ENCODE measurements at regions not wholly inside any gene's neighbourhood (a gene's known extent, or its start where the extent isn't known, plus 50 kb on each side); places are given as distances from the start of the nearest gene placed in this dataset.

DNA sequence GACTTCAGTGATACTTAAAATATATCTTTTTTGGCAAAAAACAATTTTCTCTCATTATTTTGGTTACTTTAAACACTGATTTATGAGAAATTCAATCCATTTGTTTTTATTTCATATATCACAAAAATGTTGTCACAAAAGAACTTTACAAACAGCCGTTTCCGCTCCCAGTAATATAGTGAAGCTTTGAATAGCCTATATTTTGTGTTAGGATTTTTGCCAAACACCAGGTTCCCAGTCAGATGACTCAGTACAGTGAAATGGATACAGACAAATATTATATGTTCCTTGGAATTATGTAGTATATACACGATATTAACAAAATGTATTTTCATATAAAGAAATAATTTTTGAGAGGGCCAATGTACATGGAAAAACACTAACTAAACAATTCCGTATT lies 411.1 kb downstream of the CCER1 start (continued):
- TF ChIP-seq, protein P1, sequence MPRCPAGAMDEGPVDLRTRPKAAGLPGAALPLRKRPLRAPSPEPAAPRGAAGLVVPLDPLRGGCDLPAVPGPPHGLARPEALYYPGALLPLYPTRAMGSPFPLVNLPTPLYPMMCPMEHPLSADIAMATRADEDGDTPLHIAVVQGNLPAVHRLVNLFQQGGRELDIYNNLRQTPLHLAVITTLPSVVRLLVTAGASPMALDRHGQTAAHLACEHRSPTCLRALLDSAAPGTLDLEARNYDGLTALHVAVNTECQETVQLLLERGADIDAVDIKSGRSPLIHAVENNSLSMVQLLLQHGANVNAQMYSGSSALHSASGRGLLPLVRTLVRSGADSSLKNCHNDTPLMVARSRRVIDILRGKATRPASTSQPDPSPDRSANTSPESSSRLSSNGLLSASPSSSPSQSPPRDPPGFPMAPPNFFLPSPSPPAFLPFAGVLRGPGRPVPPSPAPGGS (IDR thresholded peaks at IDR 0.05; ENCODE audit: borderline replicate concordance, insufficient read depth, low read depth, low read length, poor library complexity, severe bottlenecking) = no peak
- TF ChIP-seq KLF5 (IDR thresholded peaks at IDR 0.05; ENCODE audit: partially characterized antibody) (no peak), HDAC6 (IDR thresholded peaks at IDR 0.05; ENCODE audit: unreplicated experiment) (no peak), FOXK2 (IDR thresholded peaks at IDR 0.05) (no peak), POLR2AphosphoS5 (IDR thresholded peaks at IDR 0.05; ENCODE audit: low read length) (no peak), NFIC (IDR thresholded peaks at IDR 0.05; ENCODE audit: low read depth, low read length) (no peak)
- TF ChIP-seq, protein P2, sequence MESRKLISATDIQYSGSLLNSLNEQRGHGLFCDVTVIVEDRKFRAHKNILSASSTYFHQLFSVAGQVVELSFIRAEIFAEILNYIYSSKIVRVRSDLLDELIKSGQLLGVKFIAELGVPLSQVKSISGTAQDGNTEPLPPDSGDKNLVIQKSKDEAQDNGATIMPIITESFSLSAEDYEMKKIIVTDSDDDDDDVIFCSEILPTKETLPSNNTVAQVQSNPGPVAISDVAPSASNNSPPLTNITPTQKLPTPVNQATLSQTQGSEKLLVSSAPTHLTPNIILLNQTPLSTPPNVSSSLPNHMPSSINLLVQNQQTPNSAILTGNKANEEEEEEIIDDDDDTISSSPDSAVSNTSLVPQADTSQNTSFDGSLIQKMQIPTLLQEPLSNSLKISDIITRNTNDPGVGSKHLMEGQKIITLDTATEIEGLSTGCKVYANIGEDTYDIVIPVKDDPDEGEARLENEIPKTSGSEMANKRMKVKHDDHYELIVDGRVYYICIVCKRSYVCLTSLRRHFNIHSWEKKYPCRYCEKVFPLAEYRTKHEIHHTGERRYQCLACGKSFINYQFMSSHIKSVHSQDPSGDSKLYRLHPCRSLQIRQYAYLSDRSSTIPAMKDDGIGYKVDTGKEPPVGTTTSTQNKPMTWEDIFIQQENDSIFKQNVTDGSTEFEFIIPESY (IDR thresholded peaks at IDR 0.05) = no peak
- TF ChIP-seq, protein P3, sequence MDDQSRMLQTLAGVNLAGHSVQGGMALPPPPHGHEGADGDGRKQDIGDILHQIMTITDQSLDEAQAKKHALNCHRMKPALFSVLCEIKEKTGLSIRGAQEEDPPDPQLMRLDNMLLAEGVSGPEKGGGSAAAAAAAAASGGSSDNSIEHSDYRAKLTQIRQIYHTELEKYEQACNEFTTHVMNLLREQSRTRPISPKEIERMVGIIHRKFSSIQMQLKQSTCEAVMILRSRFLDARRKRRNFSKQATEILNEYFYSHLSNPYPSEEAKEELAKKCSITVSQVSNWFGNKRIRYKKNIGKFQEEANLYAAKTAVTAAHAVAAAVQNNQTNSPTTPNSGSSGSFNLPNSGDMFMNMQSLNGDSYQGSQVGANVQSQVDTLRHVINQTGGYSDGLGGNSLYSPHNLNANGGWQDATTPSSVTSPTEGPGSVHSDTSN (IDR thresholded peaks at IDR 0.05; ENCODE audit: insufficient replicate concordance, low read depth, low read length) = no peak

DNA sequence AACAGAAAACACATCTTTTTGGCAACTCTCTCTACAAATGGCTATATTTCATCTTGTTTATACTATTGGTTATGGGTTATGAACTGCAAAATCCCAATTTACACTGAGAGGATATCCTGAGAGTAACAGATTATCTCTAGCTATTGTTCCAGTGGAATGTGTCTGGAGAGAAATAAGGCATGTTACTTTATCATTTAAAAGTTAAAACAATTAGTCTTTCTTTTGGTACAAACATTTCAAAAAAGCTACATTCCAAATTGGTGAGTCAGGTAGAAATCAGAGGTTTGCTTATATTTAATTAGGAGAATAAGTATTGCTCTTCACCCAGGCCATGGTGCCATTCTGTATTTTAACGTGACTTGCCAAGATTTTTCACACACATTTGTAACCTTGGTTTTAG lies 411.6 kb downstream of the CCER1 start:
- Histone ChIP-seq H3K27me3 (replicated peaks in 1 of 2; ENCODE audit: control insufficient read depth in 2 of 2, insufficient read depth in 2 of 2, low read length in 1 of 2) (no peaks in the 10 kb centered on the region), H3K9me3 (replicated peaks; ENCODE audit: control insufficient read depth, insufficient read depth, low read length) (no peaks in the 10 kb centered on the region), H3K9ac (ENCODE audit: control insufficient read depth, insufficient read depth, low read length) (no peak overlapping the region), H3K4me2 (ENCODE audit: control insufficient read depth, insufficient read depth) (no peak overlapping the region), H3K27ac (ENCODE audit: control insufficient read depth, insufficient read depth) (no peak overlapping the region), H3K36me3 (ENCODE audit: control insufficient read depth in 2 of 2, insufficient read depth in 2 of 2, low read length in 1 of 2) (no peaks in the 10 kb centered on the region), H2AFZ (ENCODE audit: control insufficient read depth, low read depth, low read length) (no peak overlapping the region), H3K4me1 (ENCODE audit: control insufficient read depth, insufficient read depth, low read length) (no peaks in the 10 kb centered on the region), H3K79me2 (ENCODE audit: control insufficient read depth, insufficient read depth, low read length) (no peaks in the 10 kb centered on the region), H3K4me3 (no peak overlapping the region), H4K20me1 (ENCODE audit: control insufficient read depth, insufficient read depth) (no peaks in the 10 kb centered on the region)
- FAIRE-seq (no peak), ATAC-seq (no peak), DNase-seq (ENCODE audit: low read depth, low spot score) (no peak)
- in situ Hi-C loops (cut with MboI) = no loop called here
- BruUV-seq (replicated peaks) = no TSS peak
- CTCF ChIA-PET = no interaction called here
- SMC1A ChIA-PET (ENCODE audit: uncharacterized antibody, unreplicated experiment) = interaction anchor here (1.0 kb wide), 1 partner anchor 28 kb away, joined by 3 read pairs; no protein-coding TSS in a partner anchor
- RAD21 ChIA-PET (ENCODE audit: unreplicated experiment) = no interaction called here
- WGBS (ENCODE audit: insufficient coverage, insufficient replicate concordance, low lambda C conversion rate, missing lambda C conversion rate) = 36% methylated on average over 1 of the region's 1 CpG
- POLR2A ChIA-PET = no interaction called here
- intact Hi-C loops (cut with micrococcal nuclease; ENCODE audit: unreplicated experiment) = no loop called here
- TF ChIP-seq, protein P4, sequence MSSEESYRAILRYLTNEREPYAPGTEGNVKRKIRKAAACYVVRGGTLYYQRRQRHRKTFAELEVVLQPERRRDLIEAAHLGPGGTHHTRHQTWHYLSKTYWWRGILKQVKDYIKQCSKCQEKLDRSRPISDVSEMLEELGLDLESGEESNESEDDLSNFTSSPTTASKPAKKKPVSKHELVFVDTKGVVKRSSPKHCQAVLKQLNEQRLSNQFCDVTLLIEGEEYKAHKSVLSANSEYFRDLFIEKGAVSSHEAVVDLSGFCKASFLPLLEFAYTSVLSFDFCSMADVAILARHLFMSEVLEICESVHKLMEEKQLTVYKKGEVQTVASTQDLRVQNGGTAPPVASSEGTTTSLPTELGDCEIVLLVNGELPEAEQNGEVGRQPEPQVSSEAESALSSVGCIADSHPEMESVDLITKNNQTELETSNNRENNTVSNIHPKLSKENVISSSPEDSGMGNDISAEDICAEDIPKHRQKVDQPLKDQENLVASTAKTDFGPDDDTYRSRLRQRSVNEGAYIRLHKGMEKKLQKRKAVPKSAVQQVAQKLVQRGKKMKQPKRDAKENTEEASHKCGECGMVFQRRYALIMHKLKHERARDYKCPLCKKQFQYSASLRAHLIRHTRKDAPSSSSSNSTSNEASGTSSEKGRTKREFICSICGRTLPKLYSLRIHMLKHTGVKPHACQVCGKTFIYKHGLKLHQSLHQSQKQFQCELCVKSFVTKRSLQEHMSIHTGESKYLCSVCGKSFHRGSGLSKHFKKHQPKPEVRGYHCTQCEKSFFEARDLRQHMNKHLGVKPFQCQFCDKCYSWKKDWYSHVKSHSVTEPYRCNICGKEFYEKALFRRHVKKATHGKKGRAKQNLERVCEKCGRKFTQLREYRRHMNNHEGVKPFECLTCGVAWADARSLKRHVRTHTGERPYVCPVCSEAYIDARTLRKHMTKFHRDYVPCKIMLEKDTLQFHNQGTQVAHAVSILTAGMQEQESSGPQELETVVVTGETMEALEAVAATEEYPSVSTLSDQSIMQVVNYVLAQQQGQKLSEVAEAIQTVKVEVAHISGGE (CRISPR knock-in tag; IDR thresholded peaks at IDR 0.05) = no peak
- TF ChIP-seq SPI1 (IDR thresholded peaks at IDR 0.05; ENCODE audit: borderline replicate concordance, insufficient read depth, low read depth, low read length) (no peak), EZH2 (IDR thresholded peaks at IDR 0.05; ENCODE audit: borderline replicate concordance, control insufficient read depth, low read depth, low read length) (no peak), KLF5 (IDR thresholded peaks at IDR 0.05; ENCODE audit: partially characterized antibody) (no peak), STAT1 (conservative IDR thresholded peaks at IDR 0.05) (no peak), ZZZ3 (IDR thresholded peaks at IDR 0.05; ENCODE audit: control insufficient read depth, insufficient read length, low read depth) (no peak), CHD4 (IDR thresholded peaks at IDR 0.05) (no peak)

All from GM12878 (cell line).